K562 (cell line): ENCODE measurements at regions not wholly inside any gene's neighbourhood (a gene's known extent, or its start where the extent isn't known, plus 50 kb on each side); places are given as distances from the start of the nearest gene placed in this dataset.
"Not testable (repeated sequence)": the region's sequence is repeated elsewhere in the genome, so short reads cannot be mapped to it uniquely, and the experiment has no call there.

Experiments used
- BCL6 ChIP-seq: fragments of 250-450 bp; sonication (Bioruptor Pico); IDR thresholded peaks from 2 replicates; pipeline ENCODE4 v1.4.0; 2020
- CTCF ChIP-seq, 3 experiments: IDR thresholded peaks in 2 of 3; conservative IDR thresholded peaks in 1 of 3; 2 replicates each; pipeline ENCODE4 v1.5.1; 2011 to 2012; ENCODE audit warnings: low read length in 3 of 3, mild to moderate bottlenecking in 3 of 3, control low read depth in 2 of 3, improper control_type of control experiment in 1 of 3, inconsistent platforms in 1 of 3, low read depth in 1 of 3, mixed read lengths in 1 of 3, moderate library complexity in 1 of 3; ENCODE audit not compliant: insufficient read depth in 2 of 3
- DIDO1 ChIP-seq: fragments of 450-650 bp; IDR thresholded peaks from 2 replicates; pipeline ENCODE4 v1.6.1; 2016; ENCODE audit warnings: low read depth, missing biosample characterization, missing genetic modification characterization
- GABPA ChIP-seq: fragments of 200-800 bp; sonication (Bioruptor generic); conservative IDR thresholded peaks from 2 replicates; pipeline ENCODE4 v1.6.1; 2016; ENCODE audit warnings: low read depth, missing genetic modification characterization, missing compliant biosample characterization
- NCOA6 ChIP-seq: fragments of 450-650 bp; IDR thresholded peaks from 2 replicates; pipeline ENCODE4 v1.6.1; 2017; ENCODE audit warnings: mild to moderate bottlenecking
- NFRKB ChIP-seq: fragments of 450-650 bp; IDR thresholded peaks from 2 replicates; pipeline ENCODE4 v1.6.1; 2016; ENCODE audit warnings: low read depth
- POLR2A ChIP-seq: fragments of 450-650 bp; conservative IDR thresholded peaks from 2 replicates; pipeline ENCODE4 v1.6.1; 2016
- POLR2AphosphoS5 ChIP-seq: IDR thresholded peaks from 2 replicates; pipeline ENCODE4 v1.6.1; 2011; ENCODE audit warnings: mild to moderate bottlenecking, low read depth, low read length, moderate library complexity; ENCODE audit not compliant: control insufficient read depth, insufficient read depth
- RERE ChIP-seq: sonication (generic); formaldehyde crosslinking; IDR thresholded peaks from 2 replicates; pipeline ENCODE4 v1.8.0; 2023; ENCODE audit warnings: missing genetic modification reagents, mild to moderate bottlenecking, borderline replicate concordance
- REST ChIP-seq, 2 experiments: fragments of 450-650 bp; formaldehyde crosslinking in 1 of 2; IDR thresholded peaks; 2 replicates each; pipeline versions ENCODE4 v1.4.0 to v1.6.1; 2014 to 2020; ENCODE audit warnings: mild to moderate bottlenecking in 2 of 2, borderline replicate concordance in 1 of 2, low read depth in 1 of 2
- SP1 ChIP-seq: sonication (generic); formaldehyde crosslinking; IDR thresholded peaks from 2 replicates; pipeline ENCODE4 v1.8.1; 2022; ENCODE audit warnings: mild to moderate bottlenecking, missing genetic modification reagents
- ZNF184 ChIP-seq: sonication (generic); formaldehyde crosslinking; IDR thresholded peaks from 2 replicates; pipeline ENCODE4 v1.5.0; 2020; ENCODE audit warnings: missing genetic modification reagents
- ZNF717 ChIP-seq: fragments of 250-450 bp; sonication (Bioruptor Pico); IDR thresholded peaks from 2 replicates; pipeline ENCODE4 v1.5.0; 2021

- TF ChIP-seq POLR2A; SP1 (CRISPR knock-in tag); ZNF184 (CRISPR knock-in tag); CTCF (IDR thresholded peaks at IDR 0.05 in 2 of 3, conservative IDR thresholded peaks at IDR 0.05 in 1 of 3; ENCODE audit: insufficient read depth in 2 of 3, low read depth in 1 of 3, low read length in 3 of 3); GABPA (tag); BCL6 (CRISPR knock-in tag); POLR2AphosphoS5; NFRKB; NCOA6; DIDO1; ZNF717 (CRISPR knock-in tag); RERE; REST (IDR thresholded peaks at IDR 0.05; ENCODE audit: borderline replicate concordance); REST (CRISPR knock-in tag; IDR thresholded peaks at IDR 0.05; ENCODE audit: low read depth): not testable (repeated sequence)
Observed at GRCh38 chr3:72643635-72644034, 204.6 kb downstream of the SHQ1 start.
